RWPE2 (cell line): ENCODE measurements at regions not wholly inside any gene's neighbourhood (a gene's known extent, or its start where the extent isn't known, plus 50 kb on each side); places are given as distances from the start of the nearest gene placed in this dataset.
A peak's percentile ranks its signal among the peaks of the same experiment; 100 is the strongest.

Experiments
- ATAC-seq: fragments of 200-7000 bp; cut with Tn5 transposase; 3 replicates; pipeline ENCODE4 v1.9.1; 2021; ENCODE audit warnings: low read depth
- DNase-seq: peaks from one replicate; pipeline ENCODE4 v3.0.0-alpha.2; 2020; ENCODE audit warnings: low spot score
- H3K27ac ChIP-seq: fragments of 450-650 bp; 2 replicates; pipeline ENCODE4 v1.5.1; 2017; ENCODE audit warnings: mild to moderate bottlenecking; ENCODE audit not compliant: poor library complexity, severe bottlenecking
- H3K27me3 ChIP-seq: fragments of 250-450 bp; sonication (Bioruptor Pico); 2 replicates; pipeline ENCODE4 v1.5.1; 2021; ENCODE audit warnings: mild to moderate bottlenecking, moderate library complexity; ENCODE audit not compliant: insufficient read depth, poor library complexity, severe bottlenecking
- H3K36me3 ChIP-seq: fragments of 250-450 bp; sonication (Bioruptor Pico); 2 replicates; pipeline ENCODE4 v1.5.1; 2020; ENCODE audit warnings: low read depth, mild to moderate bottlenecking, moderate library complexity
- H3K4me1 ChIP-seq: fragments of 250-450 bp; sonication (Bioruptor Pico); 2 replicates; pipeline ENCODE4 v1.5.1; 2021; ENCODE audit warnings: mild to moderate bottlenecking, moderate library complexity; ENCODE audit not compliant: insufficient read depth, poor library complexity, severe bottlenecking
- H3K4me3 ChIP-seq: fragments of 250-450 bp; sonication (Bioruptor Pico); 2 replicates; pipeline ENCODE4 v1.5.1; 2021; ENCODE audit warnings: mild to moderate bottlenecking, moderate library complexity; ENCODE audit not compliant: severe bottlenecking
- H3K9me3 ChIP-seq: fragments of 250-450 bp; sonication (Bioruptor Pico); 2 replicates; pipeline ENCODE4 v1.5.1; 2021; ENCODE audit warnings: mild to moderate bottlenecking, moderate library complexity; ENCODE audit not compliant: severe bottlenecking
- TF ChIP-seq, protein P1 (sequence below): fragments of 450-650 bp; IDR thresholded peaks from one replicate; pipeline ENCODE4 v1.5.1; 2017; ENCODE audit warnings: mild to moderate bottlenecking, moderate library complexity; ENCODE audit not compliant: poor library complexity, severe bottlenecking

DNA sequence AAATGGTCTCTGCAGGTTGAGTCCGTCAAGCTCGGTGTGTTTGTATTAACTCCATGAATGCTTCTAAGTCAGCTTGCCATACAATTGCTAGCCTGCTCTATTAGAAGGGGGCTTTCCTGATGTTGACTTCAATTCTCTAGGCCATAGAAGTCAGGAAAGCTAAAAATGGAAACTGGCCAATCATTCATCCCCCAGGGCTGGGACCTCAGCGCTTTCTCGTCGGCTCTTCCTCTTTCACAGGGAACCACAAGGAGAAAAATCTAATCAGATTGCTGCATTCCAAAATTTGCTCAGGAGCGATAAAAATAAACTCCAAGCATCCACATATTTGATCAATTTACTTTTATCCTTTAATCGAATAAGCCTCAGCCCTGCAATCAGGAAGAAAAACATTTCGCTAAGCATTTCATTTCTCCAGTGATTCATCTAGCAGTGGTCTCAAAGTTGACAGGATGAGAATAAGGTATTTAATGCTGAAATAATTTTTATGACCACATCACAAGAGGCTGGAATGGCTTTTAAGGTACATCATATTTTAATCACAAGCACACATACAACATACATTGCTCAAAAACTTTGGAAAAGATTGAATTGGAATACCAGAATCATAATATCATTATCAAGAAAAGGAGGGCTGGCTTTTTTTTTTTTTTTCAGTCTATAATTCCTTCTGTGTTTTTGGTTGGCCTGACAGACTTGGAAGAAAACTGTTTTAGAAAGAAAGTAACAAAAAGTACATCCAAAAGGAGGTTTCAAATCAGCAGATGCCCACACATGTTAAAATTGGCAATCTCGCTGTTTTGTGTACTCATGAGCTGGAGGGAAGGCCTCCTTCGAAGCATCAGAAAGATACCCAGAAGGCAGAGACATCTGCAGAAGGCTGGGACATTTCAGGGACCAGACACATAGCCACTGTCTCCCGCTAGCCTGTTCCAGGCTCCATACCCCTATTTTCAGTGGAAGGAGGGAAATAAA, 316.3 kb downstream of the NUAK1 start:
- Histone ChIP-seq H3K27ac (no peak overlapping the region), H3K4me3 (no peak overlapping the region), H3K36me3 (no peaks in the 10 kb centered on the region), H3K4me1 (no peaks in the 10 kb centered on the region), H3K27me3 (no peaks in the 10 kb centered on the region), H3K9me3 (no peaks in the 10 kb centered on the region)
- ATAC-seq (no peak), DNase-seq (no peak)
- TF ChIP-seq, protein P1, sequence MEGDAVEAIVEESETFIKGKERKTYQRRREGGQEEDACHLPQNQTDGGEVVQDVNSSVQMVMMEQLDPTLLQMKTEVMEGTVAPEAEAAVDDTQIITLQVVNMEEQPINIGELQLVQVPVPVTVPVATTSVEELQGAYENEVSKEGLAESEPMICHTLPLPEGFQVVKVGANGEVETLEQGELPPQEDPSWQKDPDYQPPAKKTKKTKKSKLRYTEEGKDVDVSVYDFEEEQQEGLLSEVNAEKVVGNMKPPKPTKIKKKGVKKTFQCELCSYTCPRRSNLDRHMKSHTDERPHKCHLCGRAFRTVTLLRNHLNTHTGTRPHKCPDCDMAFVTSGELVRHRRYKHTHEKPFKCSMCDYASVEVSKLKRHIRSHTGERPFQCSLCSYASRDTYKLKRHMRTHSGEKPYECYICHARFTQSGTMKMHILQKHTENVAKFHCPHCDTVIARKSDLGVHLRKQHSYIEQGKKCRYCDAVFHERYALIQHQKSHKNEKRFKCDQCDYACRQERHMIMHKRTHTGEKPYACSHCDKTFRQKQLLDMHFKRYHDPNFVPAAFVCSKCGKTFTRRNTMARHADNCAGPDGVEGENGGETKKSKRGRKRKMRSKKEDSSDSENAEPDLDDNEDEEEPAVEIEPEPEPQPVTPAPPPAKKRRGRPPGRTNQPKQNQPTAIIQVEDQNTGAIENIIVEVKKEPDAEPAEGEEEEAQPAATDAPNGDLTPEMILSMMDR: no peak

DNA sequence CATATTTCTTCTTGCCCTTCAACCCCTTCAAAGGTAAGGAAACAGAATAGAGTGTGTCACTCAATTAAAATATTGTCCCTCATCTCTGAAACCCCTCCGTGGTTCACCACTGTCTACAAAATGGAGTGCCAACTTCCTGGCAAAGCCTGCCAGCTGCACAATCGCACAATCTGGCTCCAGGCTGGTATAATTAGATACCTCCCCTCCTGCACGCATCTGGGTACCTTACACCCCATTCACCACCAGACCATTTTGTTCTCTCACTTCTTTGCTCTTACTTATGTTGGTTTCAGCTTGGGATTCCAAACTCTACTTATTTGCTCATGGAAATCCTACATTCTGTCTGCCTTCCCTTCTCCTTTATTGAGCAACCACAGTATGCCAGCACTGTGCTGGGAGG, 314.9 kb downstream of the NUAK1 start:
- no peak for DNase-seq
- Histone ChIP-seq H3K27ac (no peak overlapping the region), H3K4me3 (no peak overlapping the region), H3K4me1 (no peaks in the 10 kb centered on the region), H3K36me3 (no peaks in the 10 kb centered on the region), H3K9me3 (no peaks in the 10 kb centered on the region), H3K27me3 (no peaks in the 10 kb centered on the region)
- no peak for ATAC-seq
- TF ChIP-seq, protein P1: no peak

DNA sequence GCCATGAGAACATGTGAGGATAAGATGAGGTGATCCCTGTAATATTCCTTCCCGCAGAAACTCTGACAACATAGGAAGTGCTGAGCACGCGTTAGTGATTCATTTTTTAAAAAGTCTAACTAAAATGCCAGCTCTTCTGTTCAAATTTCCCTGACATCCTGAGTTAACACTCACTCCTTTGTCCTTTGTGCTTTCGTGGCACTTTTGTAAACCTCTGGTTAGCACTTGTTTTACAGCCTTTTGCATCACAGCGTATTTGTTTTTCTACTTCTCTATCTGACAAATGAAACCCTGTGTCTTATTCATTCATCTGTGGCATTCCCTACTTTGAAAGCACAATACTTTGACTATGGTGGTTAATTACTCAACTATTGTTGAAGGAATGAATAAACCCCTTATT, 313.6 kb downstream of the NUAK1 start:
- TF ChIP-seq, protein P1: no peak
- ATAC-seq: peak; percentile 21; the same call in 1 of the 3 replicates
- H3K4me1 ChIP-seq: no peaks in the 10 kb centered on the region
- H3K27me3 ChIP-seq: no peaks in the 10 kb centered on the region
- H3K9me3 ChIP-seq: no peaks in the 10 kb centered on the region
- no peaks in the 10 kb centered on the region for H3K36me3 ChIP-seq
- no peak overlapping the region for H3K4me3 ChIP-seq
- no peak for DNase-seq
- no peak overlapping the region for H3K27ac ChIP-seq

DNA sequence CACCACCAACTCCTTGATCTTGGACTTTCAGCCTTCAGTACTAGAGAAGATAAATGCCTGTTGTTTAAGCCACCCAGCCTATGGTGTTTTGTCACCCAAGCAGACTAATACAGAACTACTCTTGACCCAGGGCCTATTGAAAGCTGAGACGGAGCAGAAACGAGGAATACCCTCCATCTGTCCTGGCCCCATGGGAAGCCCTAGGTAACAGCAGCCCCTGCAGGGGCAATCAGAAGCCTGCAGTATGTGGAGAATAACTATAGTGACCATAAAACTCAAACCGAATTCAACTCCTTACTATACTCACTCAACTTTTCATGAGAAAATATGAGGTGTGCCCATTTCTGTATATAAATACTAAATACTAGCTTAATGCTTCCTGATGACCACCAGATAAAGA, 307.4 kb downstream of the NUAK1 start:
- DNase-seq: no peak
- no peak overlapping the region for H3K27ac ChIP-seq
- no peak overlapping the region for H3K4me3 ChIP-seq
- no peaks in the 10 kb centered on the region for H3K27me3 ChIP-seq
- H3K4me1 ChIP-seq: no peaks in the 10 kb centered on the region
- ATAC-seq: no peak
- H3K36me3 ChIP-seq: no peaks in the 10 kb centered on the region
- TF ChIP-seq, protein P1: no peak
- H3K9me3 ChIP-seq: no peaks in the 10 kb centered on the region

DNA sequence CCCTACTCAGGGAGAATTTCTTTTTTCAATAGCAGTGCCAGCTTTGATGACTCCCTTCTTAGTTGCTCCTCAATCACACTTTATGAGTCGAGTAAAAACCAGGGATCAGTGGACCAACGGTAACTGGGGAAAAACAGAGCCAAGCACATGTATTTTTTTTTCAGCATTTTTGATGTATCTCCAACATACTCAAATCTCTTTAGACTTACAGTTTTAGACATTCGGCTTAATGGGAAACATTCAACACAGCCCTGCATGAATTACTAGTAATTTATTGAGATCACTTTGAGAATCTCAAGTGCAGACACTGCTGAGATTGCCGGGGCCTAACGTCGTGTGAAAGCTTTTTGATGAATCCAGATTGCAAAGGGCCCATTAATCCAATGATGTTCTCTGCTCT, 306.7 kb downstream of the NUAK1 start:
- Histone ChIP-seq H3K9me3 (no peaks in the 10 kb centered on the region), H3K4me3 (no peak overlapping the region), H3K27ac (no peak overlapping the region), H3K4me1 (no peaks in the 10 kb centered on the region), H3K36me3 (no peaks in the 10 kb centered on the region), H3K27me3 (no peaks in the 10 kb centered on the region)
- ATAC-seq (no peak), DNase-seq (no peak)
- TF ChIP-seq, protein P1: no peak
